ENCODE measurements at regions not wholly inside any gene's neighbourhood (a gene's known extent, or its start where the extent isn't known, plus 50 kb on each side); places are given as distances from the start of the nearest gene placed in this dataset.

DNA sequence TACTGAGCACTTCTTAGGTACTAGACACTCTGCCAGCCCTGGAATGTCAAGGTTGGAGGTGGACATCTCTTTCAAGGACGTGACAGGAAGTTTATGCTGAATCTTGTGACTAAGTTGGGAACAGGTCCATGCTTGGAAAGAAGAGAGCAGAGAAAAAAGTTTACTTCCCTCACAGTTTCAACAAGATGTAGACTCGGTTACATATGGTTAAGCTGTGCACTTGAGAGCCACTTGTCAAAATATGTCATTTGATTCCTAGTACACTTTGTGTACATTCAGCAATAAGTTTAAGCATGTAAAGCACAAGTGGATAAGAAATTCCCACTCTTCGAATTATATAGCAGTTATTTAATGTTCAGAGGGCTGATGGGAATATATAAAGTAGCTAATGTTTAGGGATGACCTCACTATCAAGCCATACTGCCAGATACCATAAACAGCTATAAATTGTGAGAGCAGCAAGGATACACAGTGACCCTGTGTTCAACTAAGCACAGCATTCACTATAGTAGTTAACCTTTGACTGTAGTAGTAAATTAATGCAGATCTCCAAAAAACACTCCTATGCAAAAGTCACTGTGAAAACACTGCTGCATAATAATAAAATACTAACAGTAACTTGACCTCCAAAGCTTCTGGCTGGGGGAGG, 1944.6 kb upstream of the WWC1 start:
- TF ChIP-seq, protein P1, sequence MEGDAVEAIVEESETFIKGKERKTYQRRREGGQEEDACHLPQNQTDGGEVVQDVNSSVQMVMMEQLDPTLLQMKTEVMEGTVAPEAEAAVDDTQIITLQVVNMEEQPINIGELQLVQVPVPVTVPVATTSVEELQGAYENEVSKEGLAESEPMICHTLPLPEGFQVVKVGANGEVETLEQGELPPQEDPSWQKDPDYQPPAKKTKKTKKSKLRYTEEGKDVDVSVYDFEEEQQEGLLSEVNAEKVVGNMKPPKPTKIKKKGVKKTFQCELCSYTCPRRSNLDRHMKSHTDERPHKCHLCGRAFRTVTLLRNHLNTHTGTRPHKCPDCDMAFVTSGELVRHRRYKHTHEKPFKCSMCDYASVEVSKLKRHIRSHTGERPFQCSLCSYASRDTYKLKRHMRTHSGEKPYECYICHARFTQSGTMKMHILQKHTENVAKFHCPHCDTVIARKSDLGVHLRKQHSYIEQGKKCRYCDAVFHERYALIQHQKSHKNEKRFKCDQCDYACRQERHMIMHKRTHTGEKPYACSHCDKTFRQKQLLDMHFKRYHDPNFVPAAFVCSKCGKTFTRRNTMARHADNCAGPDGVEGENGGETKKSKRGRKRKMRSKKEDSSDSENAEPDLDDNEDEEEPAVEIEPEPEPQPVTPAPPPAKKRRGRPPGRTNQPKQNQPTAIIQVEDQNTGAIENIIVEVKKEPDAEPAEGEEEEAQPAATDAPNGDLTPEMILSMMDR (conservative IDR thresholded peaks at IDR 0.05; ENCODE audit: low read length) = no peak
- no peak for TF ChIP-seq EZH2phosphoT487 (IDR thresholded peaks at IDR 0.05; ENCODE audit: borderline replicate concordance, low read depth, low read length)
